ENCODE measurements at regions not wholly inside any gene's neighbourhood (a gene's known extent, or its start where the extent isn't known, plus 50 kb on each side); places are given as distances from the start of the nearest gene placed in this dataset.

DNA sequence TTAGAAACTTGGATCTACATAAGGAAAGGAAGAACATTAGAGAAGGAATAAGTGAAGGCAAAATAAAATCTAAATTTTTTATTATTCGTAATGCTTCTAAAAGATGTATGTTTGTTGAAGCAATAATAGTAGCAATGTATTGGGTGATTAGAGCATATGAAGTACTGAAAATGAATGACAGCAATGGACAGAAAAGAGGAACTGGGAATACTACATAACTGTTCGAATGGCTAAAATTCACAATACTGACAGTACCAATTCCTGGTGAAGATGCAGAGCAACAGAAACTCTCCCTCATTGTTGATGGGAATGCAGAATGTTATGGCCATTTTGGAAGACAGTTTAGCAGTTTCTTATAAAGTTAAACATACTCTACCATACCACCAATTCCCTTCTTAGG is 177.3 kb upstream of the SPEF2 start:
- no peaks in the 10 kb centered on the region for H3K9me3 ChIP-seq
- no peaks in the 10 kb centered on the region for H3K4me1 ChIP-seq (ENCODE audit: low read depth)
- no peaks in the 10 kb centered on the region for H3K36me3 ChIP-seq (ENCODE audit: low read depth)
- no peak for DNase-seq
- TF ChIP-seq, protein P1, sequence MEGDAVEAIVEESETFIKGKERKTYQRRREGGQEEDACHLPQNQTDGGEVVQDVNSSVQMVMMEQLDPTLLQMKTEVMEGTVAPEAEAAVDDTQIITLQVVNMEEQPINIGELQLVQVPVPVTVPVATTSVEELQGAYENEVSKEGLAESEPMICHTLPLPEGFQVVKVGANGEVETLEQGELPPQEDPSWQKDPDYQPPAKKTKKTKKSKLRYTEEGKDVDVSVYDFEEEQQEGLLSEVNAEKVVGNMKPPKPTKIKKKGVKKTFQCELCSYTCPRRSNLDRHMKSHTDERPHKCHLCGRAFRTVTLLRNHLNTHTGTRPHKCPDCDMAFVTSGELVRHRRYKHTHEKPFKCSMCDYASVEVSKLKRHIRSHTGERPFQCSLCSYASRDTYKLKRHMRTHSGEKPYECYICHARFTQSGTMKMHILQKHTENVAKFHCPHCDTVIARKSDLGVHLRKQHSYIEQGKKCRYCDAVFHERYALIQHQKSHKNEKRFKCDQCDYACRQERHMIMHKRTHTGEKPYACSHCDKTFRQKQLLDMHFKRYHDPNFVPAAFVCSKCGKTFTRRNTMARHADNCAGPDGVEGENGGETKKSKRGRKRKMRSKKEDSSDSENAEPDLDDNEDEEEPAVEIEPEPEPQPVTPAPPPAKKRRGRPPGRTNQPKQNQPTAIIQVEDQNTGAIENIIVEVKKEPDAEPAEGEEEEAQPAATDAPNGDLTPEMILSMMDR (IDR thresholded peaks at IDR 0.05): no peak
- no peak for ATAC-seq
- intact Hi-C loops (cut with DNase I, micrococcal nuclease): no loop called here
- H3K4me3 ChIP-seq: no peak overlapping the region

DNA sequence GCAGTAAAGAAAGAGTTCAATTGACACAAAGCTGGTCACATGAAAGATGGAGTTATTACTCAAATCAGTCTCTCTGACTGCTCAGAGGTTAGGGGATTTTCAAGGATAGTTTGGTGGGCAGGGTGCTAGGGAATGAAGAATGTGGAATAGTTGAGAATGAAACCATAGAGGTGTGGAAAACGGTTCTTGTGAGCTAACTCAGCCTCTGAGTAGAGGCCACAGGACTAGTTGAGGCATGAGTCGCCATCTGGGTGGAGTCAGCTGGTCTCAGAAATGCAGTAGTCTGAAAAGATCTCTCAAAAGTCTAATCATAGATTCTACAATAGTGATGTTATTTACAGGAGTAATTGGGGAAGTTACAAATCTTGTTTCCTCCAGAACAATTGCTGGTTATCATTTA is 178.9 kb upstream of the SPEF2 start:
- intact Hi-C loops (cut with DNase I, micrococcal nuclease): no loop called here
- Histone ChIP-seq H3K36me3 (ENCODE audit: low read depth) (no peaks in the 10 kb centered on the region), H3K4me3 (no peak overlapping the region), H3K9me3 (no peaks in the 10 kb centered on the region), H3K4me1 (ENCODE audit: low read depth) (no peaks in the 10 kb centered on the region)
- DNase-seq (no peak), ATAC-seq (no peak)
- TF ChIP-seq, protein P1 (IDR thresholded peaks at IDR 0.05): no peak

DNA sequence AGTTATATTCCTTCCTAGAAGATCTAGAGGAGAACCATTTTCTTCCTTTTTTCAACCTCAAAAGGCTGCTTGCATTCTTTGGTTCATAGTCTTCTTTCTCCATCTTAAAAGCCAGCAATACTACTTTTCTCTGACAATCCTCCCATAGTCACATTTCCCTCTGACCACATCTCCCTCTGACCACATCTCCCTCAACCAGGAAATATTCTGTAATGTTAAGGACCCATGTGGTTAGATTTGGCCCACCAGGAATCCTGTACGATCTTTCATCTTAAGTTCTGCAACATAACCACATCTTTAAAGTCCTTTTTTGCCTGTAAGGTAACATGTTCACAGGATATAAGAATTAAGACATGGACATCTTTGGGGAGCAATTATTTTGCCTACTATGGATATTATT is 179.4 kb upstream of the SPEF2 start:
- intact Hi-C loops (cut with DNase I, micrococcal nuclease): no loop called here
- no peak for ATAC-seq
- Histone ChIP-seq H3K4me3 (no peak overlapping the region), H3K4me1 (ENCODE audit: low read depth) (no peaks in the 10 kb centered on the region), H3K9me3 (no peaks in the 10 kb centered on the region), H3K36me3 (ENCODE audit: low read depth) (no peaks in the 10 kb centered on the region)
- DNase-seq: no peak
- TF ChIP-seq, protein P1 (IDR thresholded peaks at IDR 0.05): no peak

DNA sequence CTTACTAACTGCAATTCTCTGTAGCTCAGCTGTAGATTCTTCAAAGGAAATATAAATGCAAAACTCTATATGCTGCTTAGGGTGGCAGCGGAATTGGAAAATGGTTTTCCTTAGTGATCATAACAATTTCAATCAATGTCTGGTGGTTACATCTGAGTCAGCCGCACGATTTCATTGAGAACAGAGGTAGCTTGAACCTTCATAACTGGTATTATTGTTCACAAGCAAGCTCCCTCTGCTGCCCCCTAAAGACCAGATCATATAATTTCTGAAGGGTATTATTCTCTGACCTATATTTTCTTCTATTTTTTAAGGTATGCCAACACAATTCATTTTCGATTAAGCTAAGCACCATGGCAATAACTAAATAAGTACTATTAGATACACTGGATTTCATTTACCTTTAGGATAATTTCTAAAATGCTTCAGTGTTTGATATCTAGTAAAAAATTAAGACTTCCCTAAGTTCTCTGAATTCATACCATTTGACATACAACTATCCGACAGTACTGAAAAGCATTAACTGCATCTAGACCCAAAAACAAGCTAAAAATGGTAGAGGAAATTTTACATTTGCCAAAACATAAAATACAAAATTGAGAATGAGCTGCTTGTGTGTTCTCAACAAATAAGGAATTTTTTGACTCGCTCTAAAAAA is 181.1 kb upstream of the SPEF2 start:
- H3K4me3 ChIP-seq: no peak overlapping the region
- no peaks in the 10 kb centered on the region for H3K4me1 ChIP-seq (ENCODE audit: low read depth)
- intact Hi-C loops (cut with DNase I, micrococcal nuclease): no loop called here
- TF ChIP-seq, protein P1 (IDR thresholded peaks at IDR 0.05): no peak
- H3K9me3 ChIP-seq: no peaks in the 10 kb centered on the region
- no peaks in the 10 kb centered on the region for H3K36me3 ChIP-seq (ENCODE audit: low read depth)
- DNase-seq (peak in 1 of 3 donors; percentile 57), ATAC-seq (peak; percentile 72)

DNA sequence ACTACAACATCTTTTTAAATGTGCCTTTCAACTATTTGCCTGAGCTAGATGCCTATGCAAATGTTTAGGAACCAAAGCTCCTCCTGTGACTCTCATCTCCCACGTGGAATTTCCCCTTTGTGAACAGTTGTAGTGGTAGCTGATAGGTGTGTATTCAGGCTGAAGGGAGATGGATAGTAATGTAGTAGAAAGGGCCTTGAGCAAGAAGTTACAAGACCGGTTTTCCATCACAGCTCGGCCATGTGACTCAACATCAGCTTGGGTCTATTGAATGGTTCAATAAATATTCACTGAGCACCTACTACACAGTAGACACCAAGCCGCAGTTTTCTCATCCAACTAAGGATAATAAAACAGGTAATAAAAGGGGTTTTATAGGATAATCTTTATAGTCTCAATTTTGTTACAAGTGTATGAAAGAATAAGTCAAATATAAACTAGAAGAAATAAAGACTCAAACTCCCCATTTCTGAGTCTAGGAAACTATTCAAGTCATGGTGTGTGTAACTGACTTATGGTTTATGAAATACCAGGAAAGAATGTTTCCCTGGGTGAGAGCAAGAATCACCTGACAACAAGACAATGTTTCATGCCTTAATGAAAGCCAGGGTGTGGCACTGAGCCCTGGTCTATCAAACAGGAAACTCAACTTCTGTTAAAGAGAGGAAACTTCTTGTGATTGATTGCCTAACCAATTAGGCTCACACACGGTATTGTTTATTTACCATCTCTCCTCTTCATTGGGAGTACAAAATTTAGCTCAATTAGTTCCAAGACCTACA is 187.1 kb upstream of the SPEF2 start:
- peak in 1 of 3 donors; percentile 6 for DNase-seq

More for the DNA sequence above, 187.1 kb upstream of the SPEF2 start:
- Histone ChIP-seq H3K36me3 (ENCODE audit: low read depth) (no peaks in the 10 kb centered on the region), H3K9me3 (no peaks in the 10 kb centered on the region), H3K4me1 (ENCODE audit: low read depth) (no peaks in the 10 kb centered on the region), H3K4me3 (no peak overlapping the region)
- intact Hi-C loops (cut with DNase I, micrococcal nuclease): no loop called here
- TF ChIP-seq, protein P1 (IDR thresholded peaks at IDR 0.05): no peak
- peak; percentile 66 for ATAC-seq
